HL-60 (cell line): ENCODE measurements at regions not wholly inside any gene's neighbourhood (a gene's known extent, or its start where the extent isn't known, plus 50 kb on each side); places are given as distances from the start of the nearest gene placed in this dataset.

ENCODE experiments used
- DNase-seq, 2 experiments: peaks; one replicate each; pipeline ENCODE4 v3.0.0-alpha.2; 2010 to 2020; ENCODE audit warnings: low read depth in 1 of 2, low spot score in 1 of 2
- H3K27ac ChIP-seq: fragments of 250-450 bp; sonication (Bioruptor Pico); replicated peaks from 2 replicates; pipeline ENCODE4 v1.5.1; 2020; ENCODE audit warnings: mild to moderate bottlenecking, moderate library complexity
- H3K27me3 ChIP-seq: fragments of 250-450 bp; sonication (Bioruptor Pico); 2 replicates; pipeline ENCODE4 v1.5.1; 2021; ENCODE audit warnings: mild to moderate bottlenecking, moderate library complexity; ENCODE audit not compliant: insufficient read depth, poor library complexity, severe bottlenecking
- H3K4me3 ChIP-seq: replicated peaks from 2 replicates; pipeline ENCODE4 v1.5.1; 2011; ENCODE audit warnings: mild to moderate bottlenecking, control low read depth, low read length; ENCODE audit not compliant: insufficient read depth
- GABPA ChIP-seq: IDR thresholded peaks from 2 replicates; pipeline ENCODE4 v1.6.1; 2012; ENCODE audit warnings: low read depth
- POLR2AphosphoS5 ChIP-seq: IDR thresholded peaks from 2 replicates; pipeline ENCODE4 v1.6.1; 2012; ENCODE audit warnings: low read depth
- SPI1 ChIP-seq: IDR thresholded peaks from 2 replicates; pipeline ENCODE4 v1.6.1; 2012; ENCODE audit warnings: low read depth, mild to moderate bottlenecking, borderline replicate concordance
- TF ChIP-seq, protein P1 (sequence below): IDR thresholded peaks from one replicate; pipeline ENCODE4 v1.5.1; 2011; ENCODE audit warnings: low read length, control low read depth, inconsistent platforms; ENCODE audit not compliant: insufficient read depth
- TF ChIP-seq, protein P2 (sequence below): IDR thresholded peaks from 2 replicates; pipeline ENCODE4 v1.6.1; 2012; ENCODE audit warnings: low read depth; ENCODE audit not compliant: insufficient replicate concordance

- no peak for TF ChIP-seq POLR2AphosphoS5
- Histone ChIP-seq H3K27me3 (peaks cover 2% of the 10 kb centered on the region), H3K27ac (no peak overlapping the region), H3K4me3 (no peak overlapping the region)
- no peak for DNase-seq
Measured at GRCh38 chr12:105846331-105846730, 292.4 kb downstream of the NUAK1 start.

DNA sequence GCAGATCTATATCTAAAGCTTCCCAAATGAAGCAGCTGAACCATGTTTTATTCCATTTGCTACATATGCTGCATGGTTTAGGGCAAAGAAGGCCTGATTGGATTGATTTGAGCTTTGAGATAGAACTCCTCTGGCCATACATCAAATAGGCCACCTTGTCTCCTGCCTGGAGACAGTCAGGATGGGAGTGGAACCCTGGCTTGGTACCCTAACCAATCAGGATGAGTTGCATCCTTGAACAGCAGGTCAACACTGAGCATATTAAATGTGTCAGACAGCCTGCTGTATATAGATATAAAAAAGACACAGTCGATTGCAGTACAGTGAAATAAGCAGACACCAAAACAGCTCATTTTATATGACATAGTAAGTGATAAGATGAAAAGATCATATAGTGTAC lies 291.7 kb downstream of the NUAK1 start:
- DNase-seq = no peak
- no peak overlapping the region for H3K4me3 ChIP-seq
- no peak for TF ChIP-seq SPI1
- no peak for TF ChIP-seq GABPA
- TF ChIP-seq POLR2AphosphoS5 = no peak
- TF ChIP-seq, protein P1, sequence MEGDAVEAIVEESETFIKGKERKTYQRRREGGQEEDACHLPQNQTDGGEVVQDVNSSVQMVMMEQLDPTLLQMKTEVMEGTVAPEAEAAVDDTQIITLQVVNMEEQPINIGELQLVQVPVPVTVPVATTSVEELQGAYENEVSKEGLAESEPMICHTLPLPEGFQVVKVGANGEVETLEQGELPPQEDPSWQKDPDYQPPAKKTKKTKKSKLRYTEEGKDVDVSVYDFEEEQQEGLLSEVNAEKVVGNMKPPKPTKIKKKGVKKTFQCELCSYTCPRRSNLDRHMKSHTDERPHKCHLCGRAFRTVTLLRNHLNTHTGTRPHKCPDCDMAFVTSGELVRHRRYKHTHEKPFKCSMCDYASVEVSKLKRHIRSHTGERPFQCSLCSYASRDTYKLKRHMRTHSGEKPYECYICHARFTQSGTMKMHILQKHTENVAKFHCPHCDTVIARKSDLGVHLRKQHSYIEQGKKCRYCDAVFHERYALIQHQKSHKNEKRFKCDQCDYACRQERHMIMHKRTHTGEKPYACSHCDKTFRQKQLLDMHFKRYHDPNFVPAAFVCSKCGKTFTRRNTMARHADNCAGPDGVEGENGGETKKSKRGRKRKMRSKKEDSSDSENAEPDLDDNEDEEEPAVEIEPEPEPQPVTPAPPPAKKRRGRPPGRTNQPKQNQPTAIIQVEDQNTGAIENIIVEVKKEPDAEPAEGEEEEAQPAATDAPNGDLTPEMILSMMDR = no peak
- TF ChIP-seq, protein P2, sequence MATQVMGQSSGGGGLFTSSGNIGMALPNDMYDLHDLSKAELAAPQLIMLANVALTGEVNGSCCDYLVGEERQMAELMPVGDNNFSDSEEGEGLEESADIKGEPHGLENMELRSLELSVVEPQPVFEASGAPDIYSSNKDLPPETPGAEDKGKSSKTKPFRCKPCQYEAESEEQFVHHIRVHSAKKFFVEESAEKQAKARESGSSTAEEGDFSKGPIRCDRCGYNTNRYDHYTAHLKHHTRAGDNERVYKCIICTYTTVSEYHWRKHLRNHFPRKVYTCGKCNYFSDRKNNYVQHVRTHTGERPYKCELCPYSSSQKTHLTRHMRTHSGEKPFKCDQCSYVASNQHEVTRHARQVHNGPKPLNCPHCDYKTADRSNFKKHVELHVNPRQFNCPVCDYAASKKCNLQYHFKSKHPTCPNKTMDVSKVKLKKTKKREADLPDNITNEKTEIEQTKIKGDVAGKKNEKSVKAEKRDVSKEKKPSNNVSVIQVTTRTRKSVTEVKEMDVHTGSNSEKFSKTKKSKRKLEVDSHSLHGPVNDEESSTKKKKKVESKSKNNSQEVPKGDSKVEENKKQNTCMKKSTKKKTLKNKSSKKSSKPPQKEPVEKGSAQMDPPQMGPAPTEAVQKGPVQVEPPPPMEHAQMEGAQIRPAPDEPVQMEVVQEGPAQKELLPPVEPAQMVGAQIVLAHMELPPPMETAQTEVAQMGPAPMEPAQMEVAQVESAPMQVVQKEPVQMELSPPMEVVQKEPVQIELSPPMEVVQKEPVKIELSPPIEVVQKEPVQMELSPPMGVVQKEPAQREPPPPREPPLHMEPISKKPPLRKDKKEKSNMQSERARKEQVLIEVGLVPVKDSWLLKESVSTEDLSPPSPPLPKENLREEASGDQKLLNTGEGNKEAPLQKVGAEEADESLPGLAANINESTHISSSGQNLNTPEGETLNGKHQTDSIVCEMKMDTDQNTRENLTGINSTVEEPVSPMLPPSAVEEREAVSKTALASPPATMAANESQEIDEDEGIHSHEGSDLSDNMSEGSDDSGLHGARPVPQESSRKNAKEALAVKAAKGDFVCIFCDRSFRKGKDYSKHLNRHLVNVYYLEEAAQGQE = no peak
- peaks cover 2% of the 10 kb centered on the region for H3K27me3 ChIP-seq
- H3K27ac ChIP-seq = no peak overlapping the region

- DNase-seq = no peak
- no peak overlapping the region for H3K27ac ChIP-seq
- TF ChIP-seq POLR2AphosphoS5 = no peak
- no peak for TF ChIP-seq SPI1
- TF ChIP-seq, protein P1 = no peak
- TF ChIP-seq, protein P2 = no peak
- no peak for TF ChIP-seq GABPA
- no peak overlapping the region for H3K4me3 ChIP-seq
- H3K27me3 ChIP-seq = peaks cover 2% of the 10 kb centered on the region
Measured at GRCh38 chr12:105848286-105848685, 290.5 kb downstream of the NUAK1 start.

GRCh38 chr12:105850103-105850968 lies 288.4 kb downstream of the NUAK1 start:
- Histone ChIP-seq H3K27me3 (no peaks in the 10 kb centered on the region), H3K27ac (no peak overlapping the region), H3K4me3 (no peak overlapping the region)
- TF ChIP-seq SPI1 (no peak), GABPA (no peak), POLR2AphosphoS5 (no peak)
- TF ChIP-seq, protein P1 = no peak
- TF ChIP-seq, protein P2 = no peak
- DNase-seq = no peak
